Thyroid gland (tissue), 4 donors: ENCODE measurements at regions not wholly inside any gene's neighbourhood (a gene's known extent, or its start where the extent isn't known, plus 50 kb on each side); places are given as distances from the start of the nearest gene placed in this dataset.

Experiments
- CTCF ChIP-seq, 6 experiments: fragments of 200-600 bp in 3 of 6; fragments of 450-650 bp in 3 of 6; sonication (generic) in 3 of 6; IDR thresholded peaks; one replicate each; pipeline ENCODE4 v1.5.1; 2016 to 2019; ENCODE audit warnings: antibody characterized with exemption in 6 of 6, mild to moderate bottlenecking in 2 of 6, inconsistent platforms in 1 of 6, moderate library complexity in 1 of 6
- POLR2A ChIP-seq, 2 donors: fragments of 450-650 bp; IDR thresholded peaks; one replicate each; pipeline ENCODE4 v1.6.1; 2017; ENCODE audit warnings: antibody characterized with exemption in 2 of 2, mild to moderate bottlenecking in 2 of 2, moderate library complexity in 1 of 2

DNA sequence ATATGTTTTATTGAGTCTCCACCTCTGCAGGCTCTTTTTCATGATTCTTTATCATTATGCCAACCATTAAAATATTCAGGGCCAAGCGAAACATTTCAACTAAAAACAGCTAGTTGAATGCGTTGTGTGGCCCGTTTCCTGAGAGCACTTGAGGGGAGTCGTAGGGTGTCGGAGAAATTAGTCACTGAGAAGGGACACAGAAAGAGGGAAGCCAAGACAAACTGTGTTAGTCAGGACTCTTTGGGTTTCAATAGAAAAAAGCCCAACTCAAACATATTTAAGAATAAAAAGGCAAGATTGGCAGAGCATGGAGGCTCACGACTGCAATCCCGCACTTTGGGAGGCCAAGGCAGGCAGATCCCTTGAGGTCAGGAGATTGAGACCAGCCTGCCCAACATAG lies 58.9 kb downstream of the MAFB start:
- no peak for TF ChIP-seq CTCF (IDR thresholded peaks at IDR 0.05)
- TF ChIP-seq POLR2A (IDR thresholded peaks at IDR 0.05) = no peak
